ENCODE measurements at regions not wholly inside any gene's neighbourhood (a gene's known extent, or its start where the extent isn't known, plus 50 kb on each side); places are given as distances from the start of the nearest gene placed in this dataset.

- TF ChIP-seq, protein P1, sequence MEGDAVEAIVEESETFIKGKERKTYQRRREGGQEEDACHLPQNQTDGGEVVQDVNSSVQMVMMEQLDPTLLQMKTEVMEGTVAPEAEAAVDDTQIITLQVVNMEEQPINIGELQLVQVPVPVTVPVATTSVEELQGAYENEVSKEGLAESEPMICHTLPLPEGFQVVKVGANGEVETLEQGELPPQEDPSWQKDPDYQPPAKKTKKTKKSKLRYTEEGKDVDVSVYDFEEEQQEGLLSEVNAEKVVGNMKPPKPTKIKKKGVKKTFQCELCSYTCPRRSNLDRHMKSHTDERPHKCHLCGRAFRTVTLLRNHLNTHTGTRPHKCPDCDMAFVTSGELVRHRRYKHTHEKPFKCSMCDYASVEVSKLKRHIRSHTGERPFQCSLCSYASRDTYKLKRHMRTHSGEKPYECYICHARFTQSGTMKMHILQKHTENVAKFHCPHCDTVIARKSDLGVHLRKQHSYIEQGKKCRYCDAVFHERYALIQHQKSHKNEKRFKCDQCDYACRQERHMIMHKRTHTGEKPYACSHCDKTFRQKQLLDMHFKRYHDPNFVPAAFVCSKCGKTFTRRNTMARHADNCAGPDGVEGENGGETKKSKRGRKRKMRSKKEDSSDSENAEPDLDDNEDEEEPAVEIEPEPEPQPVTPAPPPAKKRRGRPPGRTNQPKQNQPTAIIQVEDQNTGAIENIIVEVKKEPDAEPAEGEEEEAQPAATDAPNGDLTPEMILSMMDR (IDR thresholded peaks at IDR 0.05) = no peak
- Mint-ChIP-seq H3K27me3 (ENCODE audit: insufficient read depth) (no peaks in the 10 kb centered on the region), H3K27ac (no peak overlapping the region), H3K4me3 (no peak overlapping the region), H3K9me3 (no peaks in the 10 kb centered on the region), H3K36me3 (ENCODE audit: low read depth) (no peaks in the 10 kb centered on the region), H3K4me1 (ENCODE audit: low read depth) (peaks cover 23% of the 10 kb centered on the region)
- no peak for DNase-seq
These were observed 73.8 kb upstream of the THUMPD2 start for GRCh38 chr2:39852831-39853230.

GRCh38 chr2:39851651-39852110, 72.6 kb upstream of the THUMPD2 start:
- Mint-ChIP-seq H3K4me1 (ENCODE audit: low read depth) (peaks cover 23% of the 10 kb centered on the region), H3K9me3 (no peaks in the 10 kb centered on the region), H3K36me3 (ENCODE audit: low read depth) (no peaks in the 10 kb centered on the region)

DNA sequence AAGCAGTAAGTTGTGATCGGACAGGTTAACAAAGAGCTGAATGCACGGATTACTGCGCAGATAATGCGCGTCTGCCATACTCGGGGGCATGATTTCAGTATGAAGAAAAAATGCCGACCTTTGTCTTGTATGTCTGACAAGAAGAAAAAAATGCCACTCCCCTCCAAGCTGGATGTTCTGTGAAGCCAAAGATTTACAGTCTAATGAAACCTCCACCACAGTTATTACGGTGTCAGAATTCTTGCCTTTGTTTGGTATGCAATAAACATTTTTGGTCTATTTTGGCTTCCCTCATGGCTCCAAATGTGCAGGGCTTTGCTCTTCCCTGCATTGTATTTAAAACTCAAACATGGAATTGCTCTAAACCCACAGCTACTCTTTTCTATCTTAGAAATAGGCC, 72.2 kb upstream of the THUMPD2 start:
- Mint-ChIP-seq H3K36me3 (ENCODE audit: low read depth) (no peaks in the 10 kb centered on the region), H3K27me3 (ENCODE audit: insufficient read depth) (no peaks in the 10 kb centered on the region), H3K4me3 (peak overlapping the region; percentile 57; the same call in 1 of the 2 replicates), H3K4me1 (ENCODE audit: low read depth) (peaks cover 23% of the 10 kb centered on the region), H3K9me3 (no peaks in the 10 kb centered on the region), H3K27ac (no peak overlapping the region)
- DNase-seq = no peak
- TF ChIP-seq, protein P1 (IDR thresholded peaks at IDR 0.05) = no peak

More at GRCh38 chr2:39851651-39852110, 72.6 kb upstream of the THUMPD2 start:
- H3K4me3 Mint-ChIP-seq = peak overlapping the region; percentile 57
- no peaks in the 10 kb centered on the region for H3K27me3 Mint-ChIP-seq (ENCODE audit: insufficient read depth)
- H3K27ac Mint-ChIP-seq = no peak overlapping the region
- TF ChIP-seq, protein P1 (IDR thresholded peaks at IDR 0.05) = peak; percentile 55
- peak; percentile 32 for DNase-seq

- Mint-ChIP-seq H3K4me3 (no peak overlapping the region), H3K9me3 (no peaks in the 10 kb centered on the region), H3K27ac (no peak overlapping the region), H3K27me3 (ENCODE audit: insufficient read depth) (no peaks in the 10 kb centered on the region), H3K4me1 (ENCODE audit: low read depth) (peaks cover 34% of the 10 kb centered on the region), H3K36me3 (ENCODE audit: low read depth) (no peaks in the 10 kb centered on the region)
- no peak for DNase-seq
- TF ChIP-seq, protein P1 (IDR thresholded peaks at IDR 0.05) = no peak
These were observed 71.0 kb upstream of the THUMPD2 start for GRCh38 chr2:39849982-39850526.

- no peak for DNase-seq
- Mint-ChIP-seq H3K36me3 (ENCODE audit: low read depth) (no peaks in the 10 kb centered on the region), H3K27me3 (ENCODE audit: insufficient read depth) (no peaks in the 10 kb centered on the region), H3K9me3 (no peaks in the 10 kb centered on the region), H3K4me1 (ENCODE audit: low read depth) (peaks cover 34% of the 10 kb centered on the region), H3K4me3 (no peak overlapping the region), H3K27ac (no peak overlapping the region)
- TF ChIP-seq, protein P1 (IDR thresholded peaks at IDR 0.05) = no peak
These were observed 70.0 kb upstream of the THUMPD2 start for GRCh38 chr2:39849064-39849463.
